ENCODE measurements at regions not wholly inside any gene's neighbourhood (a gene's known extent, or its start where the extent isn't known, plus 50 kb on each side); places are given as distances from the start of the nearest gene placed in this dataset.

GRCh38 chr2:120854766-120855530 lies 119.3 kb downstream of the GLI2 start:
- TF ChIP-seq SPI1 (IDR thresholded peaks at IDR 0.05; ENCODE audit: low read depth, low read length): no peak
- TF ChIP-seq POLR2A (IDR thresholded peaks at IDR 0.05; ENCODE audit: low read depth, low read length): no peak
- TF ChIP-seq TAF1 (IDR thresholded peaks at IDR 0.05; ENCODE audit: low read depth, low read length): no peak
- TF ChIP-seq POU2F2 (IDR thresholded peaks at IDR 0.05; ENCODE audit: low read depth, low read length): no peak
- TF ChIP-seq POLR2AphosphoS5 (IDR thresholded peaks at IDR 0.05; ENCODE audit: low read depth, low read length): no peak
- TF ChIP-seq PAX5 (IDR thresholded peaks at IDR 0.05; ENCODE audit: insufficient read depth, low read length, severe bottlenecking): no peak
- DNase-seq (ENCODE audit: insufficient read length, low spot score) (no peak), FAIRE-seq (no peak)

GRCh38 chr2:120855855-120856405 lies 120.3 kb downstream of the GLI2 start:
- TF ChIP-seq TAF1 (IDR thresholded peaks at IDR 0.05; ENCODE audit: low read depth, low read length) (no peak), POU2F2 (IDR thresholded peaks at IDR 0.05; ENCODE audit: low read depth, low read length) (no peak), SPI1 (IDR thresholded peaks at IDR 0.05; ENCODE audit: low read depth, low read length) (no peak), POLR2AphosphoS5 (IDR thresholded peaks at IDR 0.05; ENCODE audit: low read depth, low read length) (no peak), PAX5 (IDR thresholded peaks at IDR 0.05; ENCODE audit: insufficient read depth, low read length, severe bottlenecking) (no peak), POLR2A (IDR thresholded peaks at IDR 0.05; ENCODE audit: low read depth, low read length) (no peak)
- no peak for FAIRE-seq
- DNase-seq (ENCODE audit: insufficient read length, low spot score): no peak

GRCh38 chr2:120856421-120856862 lies 120.8 kb downstream of the GLI2 start:
- TF ChIP-seq POLR2AphosphoS5 (IDR thresholded peaks at IDR 0.05; ENCODE audit: low read depth, low read length) (no peak), SPI1 (IDR thresholded peaks at IDR 0.05; ENCODE audit: low read depth, low read length) (no peak), POLR2A (IDR thresholded peaks at IDR 0.05; ENCODE audit: low read depth, low read length) (no peak), POU2F2 (IDR thresholded peaks at IDR 0.05; ENCODE audit: low read depth, low read length) (no peak), TAF1 (IDR thresholded peaks at IDR 0.05; ENCODE audit: low read depth, low read length) (no peak), PAX5 (IDR thresholded peaks at IDR 0.05; ENCODE audit: insufficient read depth, low read length, severe bottlenecking) (no peak)

GRCh38 chr2:120857422-120857821 lies 121.8 kb downstream of the GLI2 start:
- FAIRE-seq: no peak
- TF ChIP-seq POLR2A (IDR thresholded peaks at IDR 0.05; ENCODE audit: low read depth, low read length) (no peak), PAX5 (IDR thresholded peaks at IDR 0.05; ENCODE audit: insufficient read depth, low read length, severe bottlenecking) (no peak), POLR2AphosphoS5 (IDR thresholded peaks at IDR 0.05; ENCODE audit: low read depth, low read length) (no peak), SPI1 (IDR thresholded peaks at IDR 0.05; ENCODE audit: low read depth, low read length) (no peak), TAF1 (IDR thresholded peaks at IDR 0.05; ENCODE audit: low read depth, low read length) (no peak), POU2F2 (IDR thresholded peaks at IDR 0.05; ENCODE audit: low read depth, low read length) (no peak)
- no peak for DNase-seq (ENCODE audit: insufficient read length, low spot score)

More at GRCh38 chr2:120856421-120856862, 120.8 kb downstream of the GLI2 start:
- FAIRE-seq (no peak), DNase-seq (ENCODE audit: insufficient read length, low spot score) (no peak)

GRCh38 chr2:120857931-120858330 lies 122.3 kb downstream of the GLI2 start:
- FAIRE-seq (no peak), DNase-seq (ENCODE audit: insufficient read length, low spot score) (no peak)
- TF ChIP-seq PAX5 (IDR thresholded peaks at IDR 0.05; ENCODE audit: insufficient read depth, low read length, severe bottlenecking): no peak
- TF ChIP-seq POLR2A (IDR thresholded peaks at IDR 0.05; ENCODE audit: low read depth, low read length): no peak
- TF ChIP-seq POU2F2 (IDR thresholded peaks at IDR 0.05; ENCODE audit: low read depth, low read length): no peak
- TF ChIP-seq POLR2AphosphoS5 (IDR thresholded peaks at IDR 0.05; ENCODE audit: low read depth, low read length): no peak
- TF ChIP-seq TAF1 (IDR thresholded peaks at IDR 0.05; ENCODE audit: low read depth, low read length): no peak
- no peak for TF ChIP-seq SPI1 (IDR thresholded peaks at IDR 0.05; ENCODE audit: low read depth, low read length)

- FAIRE-seq: no peak
- DNase-seq (ENCODE audit: insufficient read length, low spot score): no peak
- TF ChIP-seq POLR2AphosphoS5 (IDR thresholded peaks at IDR 0.05; ENCODE audit: low read depth, low read length): no peak
- TF ChIP-seq SPI1 (IDR thresholded peaks at IDR 0.05; ENCODE audit: low read depth, low read length): no peak
- TF ChIP-seq TAF1 (IDR thresholded peaks at IDR 0.05; ENCODE audit: low read depth, low read length): no peak
- no peak for TF ChIP-seq PAX5 (IDR thresholded peaks at IDR 0.05; ENCODE audit: insufficient read depth, low read length, severe bottlenecking)
- no peak for TF ChIP-seq POU2F2 (IDR thresholded peaks at IDR 0.05; ENCODE audit: low read depth, low read length)
- no peak for TF ChIP-seq POLR2A (IDR thresholded peaks at IDR 0.05; ENCODE audit: low read depth, low read length)
These were observed 122.9 kb downstream of the GLI2 start for GRCh38 chr2:120858361-120859106.

- TF ChIP-seq PAX5 (IDR thresholded peaks at IDR 0.05; ENCODE audit: insufficient read depth, low read length, severe bottlenecking) (no peak), POLR2A (IDR thresholded peaks at IDR 0.05; ENCODE audit: low read depth, low read length) (no peak), POLR2AphosphoS5 (IDR thresholded peaks at IDR 0.05; ENCODE audit: low read depth, low read length) (no peak), POU2F2 (IDR thresholded peaks at IDR 0.05; ENCODE audit: low read depth, low read length) (no peak), SPI1 (IDR thresholded peaks at IDR 0.05; ENCODE audit: low read depth, low read length) (no peak), TAF1 (IDR thresholded peaks at IDR 0.05; ENCODE audit: low read depth, low read length) (no peak)
- DNase-seq (ENCODE audit: insufficient read length, low spot score) (no peak), FAIRE-seq (no peak)
These were observed 123.5 kb downstream of the GLI2 start for GRCh38 chr2:120859128-120859527.

- DNase-seq (ENCODE audit: insufficient read length, low spot score) (no peak), FAIRE-seq (no peak)
- TF ChIP-seq POLR2AphosphoS5 (IDR thresholded peaks at IDR 0.05; ENCODE audit: low read depth, low read length): no peak
- TF ChIP-seq POU2F2 (IDR thresholded peaks at IDR 0.05; ENCODE audit: low read depth, low read length): no peak
- TF ChIP-seq POLR2A (IDR thresholded peaks at IDR 0.05; ENCODE audit: low read depth, low read length): no peak
- TF ChIP-seq PAX5 (IDR thresholded peaks at IDR 0.05; ENCODE audit: insufficient read depth, low read length, severe bottlenecking): no peak
- no peak for TF ChIP-seq SPI1 (IDR thresholded peaks at IDR 0.05; ENCODE audit: low read depth, low read length)
- no peak for TF ChIP-seq TAF1 (IDR thresholded peaks at IDR 0.05; ENCODE audit: low read depth, low read length)
These were observed 124.3 kb downstream of the GLI2 start for GRCh38 chr2:120859814-120860578.
